SK-N-SH (cell line): ENCODE measurements at regions not wholly inside any gene's neighbourhood (a gene's known extent, or its start where the extent isn't known, plus 50 kb on each side); places are given as distances from the start of the nearest gene placed in this dataset.

Experiments used
- RAD21 ChIP-seq: IDR thresholded peaks from 2 replicates; pipeline ENCODE4 v1.6.1; 2012; ENCODE audit warnings: mild to moderate bottlenecking, low read length
- SIN3A ChIP-seq: IDR thresholded peaks from 2 replicates; pipeline ENCODE4 v1.6.1; 2012; ENCODE audit warnings: low read depth, mild to moderate bottlenecking, low read length, moderate library complexity, borderline replicate concordance
- TF ChIP-seq, protein P1 (sequence below): fragments of 200-600 bp; sonication (generic); IDR thresholded peaks from 2 replicates; pipeline ENCODE4 v1.6.1; 2017; ENCODE audit warnings: antibody characterized with exemption, mild to moderate bottlenecking, moderate library complexity

DNA sequence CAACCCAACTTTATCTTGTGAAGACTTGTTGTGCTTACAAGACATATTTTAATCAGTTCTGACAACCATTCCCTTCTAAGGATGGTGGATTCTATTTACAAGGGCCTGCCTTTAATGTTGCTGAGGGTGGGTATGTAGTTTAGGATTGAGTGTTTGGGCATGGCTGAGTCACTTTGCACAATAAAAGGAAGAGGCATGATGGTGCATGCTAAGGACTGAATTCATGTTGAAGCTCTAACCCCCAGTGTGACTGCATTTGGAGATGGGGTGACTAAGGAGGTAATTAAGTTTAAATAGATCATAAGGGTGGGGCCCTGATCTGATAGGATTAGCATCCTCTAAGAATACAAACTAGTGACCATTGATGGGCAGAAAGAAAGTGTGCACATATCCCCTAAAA lies 196.1 kb upstream of the HS3ST3A1 start:
- TF ChIP-seq, protein P1, sequence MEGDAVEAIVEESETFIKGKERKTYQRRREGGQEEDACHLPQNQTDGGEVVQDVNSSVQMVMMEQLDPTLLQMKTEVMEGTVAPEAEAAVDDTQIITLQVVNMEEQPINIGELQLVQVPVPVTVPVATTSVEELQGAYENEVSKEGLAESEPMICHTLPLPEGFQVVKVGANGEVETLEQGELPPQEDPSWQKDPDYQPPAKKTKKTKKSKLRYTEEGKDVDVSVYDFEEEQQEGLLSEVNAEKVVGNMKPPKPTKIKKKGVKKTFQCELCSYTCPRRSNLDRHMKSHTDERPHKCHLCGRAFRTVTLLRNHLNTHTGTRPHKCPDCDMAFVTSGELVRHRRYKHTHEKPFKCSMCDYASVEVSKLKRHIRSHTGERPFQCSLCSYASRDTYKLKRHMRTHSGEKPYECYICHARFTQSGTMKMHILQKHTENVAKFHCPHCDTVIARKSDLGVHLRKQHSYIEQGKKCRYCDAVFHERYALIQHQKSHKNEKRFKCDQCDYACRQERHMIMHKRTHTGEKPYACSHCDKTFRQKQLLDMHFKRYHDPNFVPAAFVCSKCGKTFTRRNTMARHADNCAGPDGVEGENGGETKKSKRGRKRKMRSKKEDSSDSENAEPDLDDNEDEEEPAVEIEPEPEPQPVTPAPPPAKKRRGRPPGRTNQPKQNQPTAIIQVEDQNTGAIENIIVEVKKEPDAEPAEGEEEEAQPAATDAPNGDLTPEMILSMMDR: no peak
- TF ChIP-seq SIN3A (no peak), RAD21 (no peak)
